ENCODE measurements at regions not wholly inside any gene's neighbourhood (a gene's known extent, or its start where the extent isn't known, plus 50 kb on each side); places are given as distances from the start of the nearest gene placed in this dataset.

- TF ChIP-seq CTCF (IDR thresholded peaks at IDR 0.05) (no peak), POLR2A (IDR thresholded peaks at IDR 0.05) (no peak)
Observed at GRCh38 chr5:62126090-62126489, 179.9 kb upstream of the KIF2A start.

Data from vagina (tissue), 2 donors.